Stimulated activated memory B cell treated with anti-CD40 and anti-IgM and Interleukin-4, amounts not matched to agents 10 μg/mL and 1 μg/mL and 100 μg/mL, for 72 hours (primary cell): ENCODE measurements at regions not wholly inside any gene's neighbourhood (a gene's known extent, or its start where the extent isn't known, plus 50 kb on each side); places are given as distances from the start of the nearest gene placed in this dataset.
A peak's percentile ranks its signal among the peaks of the same experiment; 100 is the strongest.

Experiments
- ATAC-seq: fragments of 150-1000 bp; cut with Tn5 transposase; 2 replicates; pipeline ENCODE4 v1.10.0; 2021
- H3K27ac Mint-ChIP-seq: one replicate; pipeline ENCODE4 v1.8.0; 2022; ENCODE audit warnings: mild to moderate bottlenecking, mixed read lengths
- H3K27me3 Mint-ChIP-seq: one replicate; pipeline ENCODE4 v1.8.0; 2022; ENCODE audit warnings: mixed read lengths
- H3K36me3 Mint-ChIP-seq: one replicate; pipeline ENCODE4 v1.8.0; 2022; ENCODE audit warnings: mixed read lengths
- H3K4me1 Mint-ChIP-seq: one replicate; pipeline ENCODE4 v1.8.0; 2022; ENCODE audit warnings: mixed read lengths
- H3K4me3 Mint-ChIP-seq: one replicate; pipeline ENCODE4 v1.8.0; 2022; ENCODE audit warnings: mild to moderate bottlenecking, moderate library complexity, mixed read lengths
- H3K9me3 Mint-ChIP-seq: one replicate; pipeline ENCODE4 v1.8.0; 2022; ENCODE audit warnings: mixed read lengths

- no peak for ATAC-seq
Observed at GRCh38 chr7:116310141-116310540, 99.8 kb downstream of the TES start.

GRCh38 chr7:116311259-116311658, 100.9 kb downstream of the TES start:
- Mint-ChIP-seq H3K4me1 (peaks cover 12% of the 10 kb centered on the region), H3K27me3 (no peaks in the 10 kb centered on the region), H3K36me3 (no peaks in the 10 kb centered on the region)

More at GRCh38 chr7:116310141-116310540, 99.8 kb downstream of the TES start:
- H3K36me3 Mint-ChIP-seq, result no peaks in the 10 kb centered on the region
- H3K27me3 Mint-ChIP-seq, result no peaks in the 10 kb centered on the region
- H3K27ac Mint-ChIP-seq, result no peak overlapping the region
- no peak overlapping the region for H3K4me3 Mint-ChIP-seq
- H3K9me3 Mint-ChIP-seq, result no peaks in the 10 kb centered on the region
- H3K4me1 Mint-ChIP-seq, result peaks cover 1% of the 10 kb centered on the region

GRCh38 chr7:116311816-116312471, 101.6 kb downstream of the TES start:
- no peaks in the 10 kb centered on the region for H3K27me3 Mint-ChIP-seq
- ATAC-seq, result no peak
- no peak overlapping the region for H3K4me3 Mint-ChIP-seq
- no peaks in the 10 kb centered on the region for H3K9me3 Mint-ChIP-seq
- peaks cover 19% of the 10 kb centered on the region for H3K4me1 Mint-ChIP-seq
- no peak overlapping the region for H3K27ac Mint-ChIP-seq
- H3K36me3 Mint-ChIP-seq, result no peaks in the 10 kb centered on the region

More at GRCh38 chr7:116311259-116311658, 100.9 kb downstream of the TES start:
- no peak for ATAC-seq
- no peak overlapping the region for H3K27ac Mint-ChIP-seq
- H3K4me3 Mint-ChIP-seq, result no peak overlapping the region
- no peaks in the 10 kb centered on the region for H3K9me3 Mint-ChIP-seq

- Mint-ChIP-seq H3K27ac (peak overlapping the region; percentile 82), H3K4me3 (no peak overlapping the region), H3K9me3 (no peaks in the 10 kb centered on the region), H3K27me3 (no peaks in the 10 kb centered on the region), H3K36me3 (no peaks in the 10 kb centered on the region), H3K4me1 (peaks cover 23% of the 10 kb centered on the region)
- no peak for ATAC-seq
Observed at GRCh38 chr7:116315293-116315692, 105.0 kb downstream of the TES start.

GRCh38 chr7:116315803-116316202, 105.5 kb downstream of the TES start:
- no peak overlapping the region for H3K4me3 Mint-ChIP-seq

GRCh38 chr7:116316838-116317628, 106.7 kb downstream of the TES start:
- peaks cover 23% of the 10 kb centered on the region for H3K4me1 Mint-ChIP-seq
- peak overlapping the region; percentile 82 for H3K27ac Mint-ChIP-seq
- H3K9me3 Mint-ChIP-seq, result no peaks in the 10 kb centered on the region
- no peaks in the 10 kb centered on the region for H3K27me3 Mint-ChIP-seq
- H3K4me3 Mint-ChIP-seq, result peak overlapping the region; percentile 37
- peak; percentile 92 for ATAC-seq
- no peaks in the 10 kb centered on the region for H3K36me3 Mint-ChIP-seq

More at GRCh38 chr7:116315803-116316202, 105.5 kb downstream of the TES start:
- Mint-ChIP-seq H3K27me3 (no peaks in the 10 kb centered on the region), H3K27ac (peak overlapping the region; percentile 82), H3K4me1 (peaks cover 23% of the 10 kb centered on the region), H3K36me3 (no peaks in the 10 kb centered on the region), H3K9me3 (no peaks in the 10 kb centered on the region)
- ATAC-seq, result no peak

- Mint-ChIP-seq H3K4me1 (peaks cover 28% of the 10 kb centered on the region), H3K36me3 (no peaks in the 10 kb centered on the region), H3K27ac (peak overlapping the region; percentile 82), H3K9me3 (no peaks in the 10 kb centered on the region), H3K27me3 (no peaks in the 10 kb centered on the region), H3K4me3 (no peak overlapping the region)
- no peak for ATAC-seq
Observed at GRCh38 chr7:116317907-116318306, 107.6 kb downstream of the TES start.

- H3K27ac Mint-ChIP-seq, result no peak overlapping the region
- no peaks in the 10 kb centered on the region for H3K27me3 Mint-ChIP-seq
- H3K4me3 Mint-ChIP-seq, result no peak overlapping the region
- no peak for ATAC-seq
- peaks cover 14% of the 10 kb centered on the region for H3K4me1 Mint-ChIP-seq
- H3K9me3 Mint-ChIP-seq, result no peaks in the 10 kb centered on the region
- H3K36me3 Mint-ChIP-seq, result no peaks in the 10 kb centered on the region
Observed at GRCh38 chr7:116322541-116322940, 112.2 kb downstream of the TES start.

- peaks cover 14% of the 10 kb centered on the region for H3K4me1 Mint-ChIP-seq
- H3K9me3 Mint-ChIP-seq, result no peaks in the 10 kb centered on the region
- no peak for ATAC-seq
- H3K36me3 Mint-ChIP-seq, result no peaks in the 10 kb centered on the region
- H3K27me3 Mint-ChIP-seq, result no peaks in the 10 kb centered on the region
- no peak overlapping the region for H3K4me3 Mint-ChIP-seq
- no peak overlapping the region for H3K27ac Mint-ChIP-seq
Observed at GRCh38 chr7:116324582-116324981, 114.2 kb downstream of the TES start.

- no peaks in the 10 kb centered on the region for H3K36me3 Mint-ChIP-seq
- no peak for ATAC-seq
- no peaks in the 10 kb centered on the region for H3K9me3 Mint-ChIP-seq
- peaks cover 14% of the 10 kb centered on the region for H3K4me1 Mint-ChIP-seq
- no peak overlapping the region for H3K27ac Mint-ChIP-seq
- no peak overlapping the region for H3K4me3 Mint-ChIP-seq
- H3K27me3 Mint-ChIP-seq, result no peaks in the 10 kb centered on the region
Observed at GRCh38 chr7:116325517-116325916, 115.2 kb downstream of the TES start.

GRCh38 chr7:116327135-116327534, 116.8 kb downstream of the TES start:
- no peak overlapping the region for H3K4me3 Mint-ChIP-seq
- H3K9me3 Mint-ChIP-seq, result no peaks in the 10 kb centered on the region
- no peak overlapping the region for H3K27ac Mint-ChIP-seq
- no peak for ATAC-seq
- peaks cover 14% of the 10 kb centered on the region for H3K4me1 Mint-ChIP-seq
- no peaks in the 10 kb centered on the region for H3K36me3 Mint-ChIP-seq
- H3K27me3 Mint-ChIP-seq, result no peaks in the 10 kb centered on the region

- H3K4me3 Mint-ChIP-seq, result no peak overlapping the region
- no peak overlapping the region for H3K27ac Mint-ChIP-seq
- no peaks in the 10 kb centered on the region for H3K36me3 Mint-ChIP-seq
- no peaks in the 10 kb centered on the region for H3K9me3 Mint-ChIP-seq
- H3K27me3 Mint-ChIP-seq, result no peaks in the 10 kb centered on the region
- peaks cover 10% of the 10 kb centered on the region for H3K4me1 Mint-ChIP-seq
- ATAC-seq, result no peak
Observed at GRCh38 chr7:116327752-116328151, 117.4 kb downstream of the TES start.

GRCh38 chr7:116328161-116328560, 117.8 kb downstream of the TES start:
- H3K27me3 Mint-ChIP-seq, result no peaks in the 10 kb centered on the region
- ATAC-seq, result no peak

GRCh38 chr7:116329686-116330503, 119.6 kb downstream of the TES start:
- H3K36me3 Mint-ChIP-seq, result no peaks in the 10 kb centered on the region
- H3K9me3 Mint-ChIP-seq, result no peaks in the 10 kb centered on the region
- no peaks in the 10 kb centered on the region for H3K27me3 Mint-ChIP-seq
- no peaks in the 10 kb centered on the region for H3K4me1 Mint-ChIP-seq
- no peak overlapping the region for H3K27ac Mint-ChIP-seq
- H3K4me3 Mint-ChIP-seq, result no peak overlapping the region
- ATAC-seq, result no peak

More at GRCh38 chr7:116328161-116328560, 117.8 kb downstream of the TES start:
- Mint-ChIP-seq H3K36me3 (no peaks in the 10 kb centered on the region), H3K4me1 (peaks cover 7% of the 10 kb centered on the region), H3K27ac (no peak overlapping the region), H3K9me3 (no peaks in the 10 kb centered on the region), H3K4me3 (no peak overlapping the region)

GRCh38 chr7:116331020-116331419, 120.7 kb downstream of the TES start:
- H3K9me3 Mint-ChIP-seq, result no peaks in the 10 kb centered on the region
- no peak for ATAC-seq
- no peak overlapping the region for H3K27ac Mint-ChIP-seq
- no peaks in the 10 kb centered on the region for H3K4me1 Mint-ChIP-seq
- H3K27me3 Mint-ChIP-seq, result no peaks in the 10 kb centered on the region
- H3K4me3 Mint-ChIP-seq, result no peak overlapping the region
- H3K36me3 Mint-ChIP-seq, result no peaks in the 10 kb centered on the region
